Activated CD8-positive, alpha-beta T cell treated with anti-CD3 and anti-CD28 coated beads, Interleukin-2, amount 10 ng/mL, durations not matched to agents 7 days and 5 days (primary cell): ENCODE measurements at regions not wholly inside any gene's neighbourhood (a gene's known extent, or its start where the extent isn't known, plus 50 kb on each side); places are given as distances from the start of the nearest gene placed in this dataset.

Experiments
- ATAC-seq: fragments of 150-1000 bp; cut with Tn5 transposase; one replicate; pipeline ENCODE4 v1.10.0; 2021; ENCODE audit warnings: moderate library complexity
- CTCF ChIA-PET: fragments of 350-600 bp; sonication (Branson Sonifier 250); formaldehyde crosslinking; loops from one replicate; lab custom pipeline; 2021; ENCODE audit warnings: antibody characterized with exemption; lab: Charles Lee
- POLR2A ChIA-PET: fragments of 350-600 bp; sonication (Branson Sonifier 250); formaldehyde crosslinking; loops from one replicate; lab custom pipeline; 2021; ENCODE audit warnings: antibody characterized with exemption; lab: Charles Lee
- DNase-seq: peaks from one replicate; pipeline ENCODE4 v3.0.0-alpha.2; 2020
- H3K27ac Mint-ChIP-seq: one replicate; pipeline ENCODE4 v1.8.0; 2021; ENCODE audit warnings: mild to moderate bottlenecking, mixed read lengths
- H3K27me3 Mint-ChIP-seq: one replicate; pipeline ENCODE4 v1.8.0; 2021; ENCODE audit warnings: low read depth, mixed read lengths
- H3K36me3 Mint-ChIP-seq: one replicate; pipeline ENCODE4 v1.8.0; 2021; ENCODE audit warnings: low read depth, mixed read lengths
- H3K4me1 Mint-ChIP-seq: one replicate; pipeline ENCODE4 v1.8.0; 2021; ENCODE audit warnings: low read depth, mixed read lengths
- H3K4me3 Mint-ChIP-seq: one replicate; pipeline ENCODE4 v1.8.0; 2021; ENCODE audit warnings: mild to moderate bottlenecking, mixed read lengths
- H3K9me3 Mint-ChIP-seq: one replicate; pipeline ENCODE4 v1.8.0; 2022; ENCODE audit warnings: mixed read lengths; ENCODE audit not compliant: insufficient read depth

DNA sequence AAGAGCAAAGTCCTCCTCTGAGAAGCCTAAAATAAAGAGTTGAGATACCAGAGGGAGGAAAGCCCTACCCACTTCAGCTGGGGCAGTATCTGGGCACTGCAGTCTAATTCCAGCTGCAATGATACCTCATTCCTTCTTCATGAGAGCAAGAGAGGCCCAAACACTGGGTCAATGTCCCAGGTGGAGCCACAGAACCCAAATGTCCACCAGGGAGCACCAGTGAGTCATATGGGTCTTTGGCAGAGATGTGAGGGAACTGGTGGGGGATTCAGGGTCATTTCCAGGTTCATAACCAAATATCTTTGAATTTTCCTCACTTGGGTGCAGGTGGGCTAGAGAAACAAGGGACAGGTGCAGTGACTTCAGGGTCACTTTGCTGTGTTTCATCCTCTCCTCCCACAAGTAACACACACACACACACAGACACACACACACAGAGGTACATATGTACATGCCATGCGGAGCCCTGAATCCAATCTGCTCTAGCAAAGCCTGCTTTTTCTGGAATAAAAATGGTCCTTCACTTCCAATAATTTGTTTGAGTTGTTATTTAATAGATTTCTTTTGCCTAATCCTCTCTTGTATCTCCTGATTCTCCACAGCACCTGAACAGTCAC is 585.4 kb downstream of the SOX6 start:
- ATAC-seq (no peak), DNase-seq (peak; percentile 30)
- no peaks in the 10 kb centered on the region for H3K9me3 Mint-ChIP-seq
- H3K4me1 Mint-ChIP-seq: no peaks in the 10 kb centered on the region
- H3K27ac Mint-ChIP-seq: no peak overlapping the region
- H3K36me3 Mint-ChIP-seq: no peaks in the 10 kb centered on the region
- no peaks in the 10 kb centered on the region for H3K27me3 Mint-ChIP-seq
- ChIA-PET CTCF (no interaction called here), POLR2A (no interaction called here)
- no peak overlapping the region for H3K4me3 Mint-ChIP-seq

DNA sequence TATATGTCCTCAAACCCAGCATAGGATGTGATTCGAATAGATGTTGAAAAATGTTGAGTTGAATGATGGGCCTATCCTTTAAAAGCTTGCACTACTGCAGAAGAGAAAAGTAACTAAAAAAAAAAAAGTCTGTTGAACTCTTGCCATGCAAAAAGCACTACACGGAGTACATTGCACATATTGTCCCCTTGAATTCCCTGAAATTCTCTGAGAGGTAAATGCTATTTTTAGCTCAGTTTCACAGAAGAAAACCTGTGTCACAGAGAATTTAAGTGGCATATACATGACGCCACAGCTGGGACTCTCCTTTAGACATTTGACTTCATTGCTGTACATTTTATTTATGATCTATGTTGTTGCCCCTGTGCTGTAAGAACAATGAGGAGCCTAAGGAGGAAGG is 583.8 kb downstream of the SOX6 start:
- H3K9me3 Mint-ChIP-seq: no peaks in the 10 kb centered on the region
- CTCF ChIA-PET: no interaction called here
- no peaks in the 10 kb centered on the region for H3K36me3 Mint-ChIP-seq
- no peaks in the 10 kb centered on the region for H3K27me3 Mint-ChIP-seq
- ATAC-seq (no peak), DNase-seq (no peak)
- POLR2A ChIA-PET: no interaction called here
- H3K4me1 Mint-ChIP-seq: no peaks in the 10 kb centered on the region
- no peak overlapping the region for H3K27ac Mint-ChIP-seq
- H3K4me3 Mint-ChIP-seq: no peak overlapping the region

DNA sequence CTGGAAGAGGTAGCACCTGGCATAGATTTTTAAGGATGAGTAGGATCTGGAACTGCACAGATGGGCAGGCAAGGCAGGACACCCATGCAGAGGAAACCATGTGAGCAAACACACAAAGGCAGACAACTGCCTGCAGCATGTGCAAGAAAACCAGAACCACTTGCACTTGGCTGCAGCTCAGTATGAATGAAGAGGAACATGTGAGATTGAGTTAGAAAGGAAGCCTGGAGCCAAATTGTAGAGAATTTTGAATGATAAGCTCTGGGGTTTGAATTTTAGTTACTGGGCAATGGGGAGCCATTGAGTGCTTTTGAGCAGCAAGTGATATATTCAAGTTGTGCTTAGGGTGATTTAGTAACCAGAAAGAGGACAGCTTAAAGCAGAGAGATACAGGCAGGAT is 583.4 kb downstream of the SOX6 start:
- H3K27ac Mint-ChIP-seq: no peak overlapping the region
- CTCF ChIA-PET: no interaction called here
- H3K4me1 Mint-ChIP-seq: no peaks in the 10 kb centered on the region
- H3K9me3 Mint-ChIP-seq: no peaks in the 10 kb centered on the region
- no peaks in the 10 kb centered on the region for H3K36me3 Mint-ChIP-seq
- no peak for ATAC-seq
- H3K27me3 Mint-ChIP-seq: no peaks in the 10 kb centered on the region
- POLR2A ChIA-PET: no interaction called here
- no peak overlapping the region for H3K4me3 Mint-ChIP-seq
- DNase-seq: no peak

DNA sequence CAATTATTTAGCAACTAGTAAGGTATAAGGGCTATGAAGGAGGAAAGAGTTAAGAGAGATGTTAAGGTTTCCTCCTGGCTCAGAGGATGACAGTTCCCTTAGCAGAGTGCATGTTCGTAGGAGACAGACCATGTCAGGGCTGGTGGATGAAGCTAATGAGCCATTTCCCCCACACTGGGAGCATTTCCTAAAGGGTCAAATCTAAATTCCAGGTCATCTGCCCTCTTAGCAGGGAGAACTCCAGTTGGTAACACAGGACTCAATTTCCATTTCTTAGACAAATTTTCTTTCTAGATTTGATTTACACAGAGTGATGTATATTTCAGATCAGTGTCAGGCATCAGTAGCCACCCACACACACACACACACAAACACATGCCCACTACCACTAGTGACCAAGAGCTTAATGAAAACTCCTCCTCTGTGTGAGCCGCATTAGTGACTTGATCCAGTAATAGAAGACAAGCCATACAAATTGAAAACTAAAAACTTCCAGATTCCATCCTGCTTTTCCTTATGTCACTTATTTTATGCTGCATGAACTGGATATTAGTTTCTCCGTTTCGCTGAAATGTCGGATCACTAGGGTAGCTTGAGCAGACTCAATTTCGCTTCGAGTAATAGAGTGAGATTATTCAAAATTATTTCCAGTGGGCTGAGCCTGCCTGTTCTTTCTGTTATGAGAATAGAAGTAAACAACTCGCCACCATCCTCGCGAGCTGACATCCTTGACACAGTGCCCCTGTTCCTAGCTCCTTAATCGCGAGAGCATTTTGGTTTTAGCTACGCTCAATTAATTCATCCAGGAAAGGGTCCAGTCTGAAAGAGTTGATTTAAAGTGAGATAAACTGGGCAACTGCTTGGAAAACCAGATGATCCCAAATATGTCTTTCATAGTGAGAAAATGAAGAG is 582.6 kb downstream of the SOX6 start:
- ChIA-PET CTCF (no interaction called here), POLR2A (no interaction called here)
- H3K9me3 Mint-ChIP-seq: no peaks in the 10 kb centered on the region
- H3K27me3 Mint-ChIP-seq: no peaks in the 10 kb centered on the region
- no peak overlapping the region for H3K27ac Mint-ChIP-seq
- no peaks in the 10 kb centered on the region for H3K4me1 Mint-ChIP-seq
- no peak for ATAC-seq
- H3K36me3 Mint-ChIP-seq: no peaks in the 10 kb centered on the region
- H3K4me3 Mint-ChIP-seq: no peak overlapping the region
- DNase-seq: no peak

DNA sequence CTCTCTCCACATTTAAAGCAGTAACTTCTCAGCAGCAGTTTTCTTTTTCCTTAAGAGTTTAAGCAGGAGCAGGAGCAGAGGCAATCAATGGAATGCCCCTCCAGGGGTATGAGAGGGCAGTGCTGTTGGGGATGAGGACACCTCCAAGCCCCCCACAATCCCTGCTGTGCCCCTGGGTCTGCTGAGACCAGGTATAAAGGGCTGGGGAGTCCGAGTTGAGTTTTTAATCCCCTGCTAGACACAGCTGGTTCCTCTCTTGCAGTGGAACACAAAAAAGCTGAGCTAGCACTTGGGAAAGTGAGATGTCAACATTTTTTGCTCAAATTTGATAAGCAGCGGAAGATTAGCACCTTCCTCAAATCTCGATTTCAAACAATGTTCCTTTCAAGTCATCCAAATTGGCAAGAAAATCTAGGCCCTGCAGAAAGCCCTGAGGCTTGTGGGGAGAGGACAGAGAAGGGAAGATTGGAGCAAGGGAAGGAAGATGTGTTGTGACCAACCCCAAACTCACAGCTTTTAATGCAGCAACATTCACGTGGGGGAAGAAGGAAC is 581.9 kb downstream of the SOX6 start:
- DNase-seq (no peak), ATAC-seq (no peak)
- Mint-ChIP-seq H3K27ac (no peak overlapping the region), H3K27me3 (no peaks in the 10 kb centered on the region), H3K9me3 (no peaks in the 10 kb centered on the region), H3K36me3 (no peaks in the 10 kb centered on the region), H3K4me1 (no peaks in the 10 kb centered on the region), H3K4me3 (no peak overlapping the region)
- ChIA-PET POLR2A (no interaction called here), CTCF (no interaction called here)

DNA sequence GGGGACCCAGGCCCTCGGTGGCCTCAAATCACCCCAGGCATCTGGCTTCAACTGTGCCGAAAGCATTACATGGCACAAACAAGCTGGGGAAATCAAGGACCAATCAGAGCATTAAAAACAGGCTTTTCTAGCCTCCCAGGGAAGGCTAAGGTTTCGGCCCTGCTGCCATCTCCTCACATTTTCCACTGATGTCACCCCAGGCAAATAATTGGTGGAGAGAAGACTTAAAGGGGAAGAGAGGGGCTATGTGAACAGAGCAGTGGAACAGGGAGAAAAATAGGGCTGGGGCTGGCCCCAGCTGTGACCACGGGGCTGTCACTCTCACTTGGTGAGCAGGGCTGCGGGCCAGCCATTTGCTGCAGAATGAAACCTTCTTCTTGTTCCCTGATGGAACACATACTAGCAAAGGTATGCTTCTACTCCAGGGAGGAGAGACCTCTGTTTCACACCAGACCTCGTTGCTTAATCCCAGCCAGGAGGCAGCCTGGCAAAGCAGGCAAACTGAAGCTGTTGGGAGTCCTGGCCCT is 581.3 kb downstream of the SOX6 start:
- no peak for ATAC-seq
- Mint-ChIP-seq H3K9me3 (no peaks in the 10 kb centered on the region), H3K27me3 (no peaks in the 10 kb centered on the region), H3K27ac (no peak overlapping the region), H3K36me3 (no peaks in the 10 kb centered on the region), H3K4me3 (no peak overlapping the region), H3K4me1 (no peaks in the 10 kb centered on the region)
- ChIA-PET CTCF (no interaction called here), POLR2A (no interaction called here)
- no peak for DNase-seq

DNA sequence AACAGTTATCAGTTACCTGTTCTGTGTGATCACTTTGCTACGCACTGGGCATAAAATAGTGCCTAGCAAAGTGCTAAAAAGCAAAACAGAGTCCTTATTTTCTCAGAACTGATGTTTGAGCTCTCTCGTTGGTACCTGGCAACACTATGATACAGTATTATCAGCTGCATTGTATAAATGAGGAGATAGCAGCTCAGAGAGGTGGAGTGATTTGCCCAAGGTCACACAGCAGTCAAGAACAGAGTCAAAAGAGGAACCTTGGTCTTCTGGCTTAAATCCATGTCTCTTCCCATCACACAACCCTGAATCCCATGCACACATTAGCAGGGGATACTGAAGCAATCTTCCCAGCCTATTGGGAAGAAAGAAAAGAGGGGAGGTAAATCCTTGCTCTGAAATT is 580.5 kb downstream of the SOX6 start:
- CTCF ChIA-PET: no interaction called here
- Mint-ChIP-seq H3K27me3 (no peaks in the 10 kb centered on the region), H3K27ac (no peak overlapping the region), H3K9me3 (no peaks in the 10 kb centered on the region), H3K4me3 (no peak overlapping the region), H3K36me3 (no peaks in the 10 kb centered on the region), H3K4me1 (no peaks in the 10 kb centered on the region)
- DNase-seq: no peak
- POLR2A ChIA-PET: no interaction called here
- no peak for ATAC-seq

DNA sequence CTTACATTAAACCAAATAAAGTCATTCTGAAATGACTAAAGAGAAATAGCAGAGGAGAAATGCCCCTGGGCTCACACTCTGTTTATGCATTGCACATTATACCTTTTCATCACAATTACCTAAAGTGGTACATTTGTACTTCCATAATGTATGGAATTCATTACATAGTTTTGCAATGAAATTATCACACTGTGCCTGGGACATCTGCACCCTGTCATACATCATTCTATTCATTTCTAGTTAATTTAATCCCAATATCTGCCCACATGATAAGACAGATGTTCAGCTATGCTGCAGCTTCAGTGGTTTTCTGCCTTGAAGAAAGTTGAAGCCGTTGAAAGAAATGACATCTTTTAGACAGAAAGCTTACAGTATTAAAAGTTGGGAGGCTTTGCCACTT is 580.0 kb downstream of the SOX6 start:
- Mint-ChIP-seq H3K9me3 (no peaks in the 10 kb centered on the region), H3K4me3 (no peak overlapping the region), H3K36me3 (no peaks in the 10 kb centered on the region), H3K27me3 (no peaks in the 10 kb centered on the region), H3K27ac (no peak overlapping the region), H3K4me1 (no peaks in the 10 kb centered on the region)
- ChIA-PET POLR2A (no interaction called here), CTCF (no interaction called here)
- DNase-seq (no peak), ATAC-seq (no peak)

DNA sequence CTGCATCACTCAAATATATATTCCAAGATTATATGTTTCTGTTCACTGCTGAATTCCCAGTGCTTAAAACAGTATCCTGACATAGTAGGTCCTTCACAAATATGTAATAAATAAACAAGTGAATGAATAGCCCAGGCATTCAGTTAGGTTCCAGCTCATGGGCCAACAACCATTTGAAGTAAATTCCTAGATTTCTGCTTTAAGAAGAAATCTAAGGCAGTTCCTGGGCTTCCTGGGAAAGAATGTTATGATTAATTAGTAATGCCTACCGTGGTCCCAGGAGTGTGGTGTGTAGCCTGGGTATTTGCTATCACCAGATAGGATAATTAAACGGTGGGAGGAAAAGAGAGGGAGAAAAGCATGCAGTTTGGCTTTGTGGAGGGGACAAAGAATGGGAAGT is 576.8 kb downstream of the SOX6 start:
- H3K9me3 Mint-ChIP-seq: no peaks in the 10 kb centered on the region
- DNase-seq: no peak
- H3K27ac Mint-ChIP-seq: no peak overlapping the region
- H3K4me1 Mint-ChIP-seq: no peaks in the 10 kb centered on the region
- ATAC-seq: no peak
- CTCF ChIA-PET: no interaction called here
- no peak overlapping the region for H3K4me3 Mint-ChIP-seq
- no peaks in the 10 kb centered on the region for H3K36me3 Mint-ChIP-seq
- POLR2A ChIA-PET: no interaction called here
- H3K27me3 Mint-ChIP-seq: no peaks in the 10 kb centered on the region

DNA sequence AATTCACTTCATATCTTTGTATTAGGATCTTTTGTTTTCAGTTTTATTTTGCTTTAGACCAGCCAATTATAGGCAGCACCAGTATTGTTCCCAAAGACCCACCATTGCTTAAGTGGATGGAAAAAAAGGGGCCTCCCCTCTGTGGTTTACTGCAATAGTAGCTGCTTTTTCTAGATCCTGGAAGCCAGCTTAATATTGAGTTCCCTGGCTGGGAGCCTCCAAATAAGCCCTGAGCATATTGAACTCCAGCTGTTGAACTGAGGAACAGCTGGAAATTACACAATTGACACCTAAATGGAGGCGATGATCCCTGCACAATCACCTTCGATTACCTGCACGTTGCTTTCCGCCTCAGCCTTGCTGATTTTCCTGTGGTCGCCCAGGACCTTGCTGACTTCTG is 576.0 kb downstream of the SOX6 start:
- Mint-ChIP-seq H3K9me3 (no peaks in the 10 kb centered on the region), H3K36me3 (no peaks in the 10 kb centered on the region), H3K27ac (no peak overlapping the region), H3K4me3 (no peak overlapping the region), H3K27me3 (no peaks in the 10 kb centered on the region), H3K4me1 (no peaks in the 10 kb centered on the region)
- ATAC-seq (no peak), DNase-seq (no peak)
- CTCF ChIA-PET: no interaction called here
- POLR2A ChIA-PET: no interaction called here

DNA sequence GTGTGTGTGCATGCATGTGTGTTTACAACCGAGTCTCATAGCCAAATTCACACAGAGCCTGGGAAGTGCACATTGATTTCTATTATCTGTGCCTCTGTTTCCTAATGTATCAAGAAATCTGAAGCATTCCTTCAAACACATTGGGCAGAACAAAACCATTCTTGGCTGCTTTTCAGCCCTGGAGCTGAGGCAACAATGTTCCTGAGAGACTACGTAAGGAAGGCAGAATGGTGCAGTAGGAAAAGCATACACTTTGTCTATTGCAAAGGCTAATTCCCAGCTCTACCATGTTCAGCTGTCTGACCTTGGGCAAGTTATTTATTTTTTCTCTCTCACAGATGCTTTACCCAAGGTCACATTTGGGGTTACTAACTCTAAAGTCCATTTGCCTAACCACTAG is 575.5 kb downstream of the SOX6 start:
- no peaks in the 10 kb centered on the region for H3K27me3 Mint-ChIP-seq

DNA sequence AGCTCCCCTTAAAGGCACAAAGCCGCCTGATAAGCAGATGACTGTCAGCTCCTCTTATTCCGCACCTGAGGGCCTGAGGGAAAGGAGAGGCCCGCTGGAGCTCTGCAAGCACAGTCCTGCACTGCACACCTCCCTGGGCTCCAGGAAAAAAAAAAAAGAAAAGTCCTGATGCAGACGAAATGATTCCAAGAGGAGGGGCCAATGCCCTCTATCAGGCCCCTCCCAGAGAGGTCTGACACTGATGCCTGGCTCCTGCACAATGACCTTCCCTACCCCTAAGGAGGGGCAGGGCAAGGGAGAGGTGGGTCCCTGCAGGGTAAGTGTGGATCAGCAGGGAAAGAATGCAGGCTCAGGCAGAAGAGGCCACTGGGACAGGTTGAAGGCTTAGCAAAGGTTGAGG is 572.7 kb downstream of the SOX6 start:
- no peak for ATAC-seq
- DNase-seq: no peak
- Mint-ChIP-seq H3K36me3 (no peaks in the 10 kb centered on the region), H3K4me3 (no peak overlapping the region), H3K27ac (no peak overlapping the region), H3K4me1 (no peaks in the 10 kb centered on the region), H3K27me3 (no peaks in the 10 kb centered on the region), H3K9me3 (no peaks in the 10 kb centered on the region)
- POLR2A ChIA-PET: no interaction called here
- CTCF ChIA-PET: no interaction called here

More for the DNA sequence above, 575.5 kb downstream of the SOX6 start:
- ChIA-PET POLR2A (no interaction called here), CTCF (no interaction called here)
- Mint-ChIP-seq H3K27ac (no peak overlapping the region), H3K9me3 (no peaks in the 10 kb centered on the region), H3K36me3 (no peaks in the 10 kb centered on the region), H3K4me3 (no peak overlapping the region), H3K4me1 (no peaks in the 10 kb centered on the region)
- DNase-seq (no peak), ATAC-seq (no peak)
